HG02588 (cell line): ENCODE measurements at regions not wholly inside any gene's neighbourhood (a gene's known extent, or its start where the extent isn't known, plus 50 kb on each side); places are given as distances from the start of the nearest gene placed in this dataset.
"Not testable (repeated sequence)": the region's sequence is repeated elsewhere in the genome, so short reads cannot be mapped to it uniquely, and the experiment has no call there.

ENCODE experiments used
- ATAC-seq: cut with Tn5 transposase; IDR thresholded peaks from one replicate; pipeline ENCODE4 v1.9.1; 2021; ENCODE audit warnings: mild to moderate bottlenecking, moderate library complexity; ENCODE audit not compliant: unreplicated experiment

GRCh38 chr6:169145496-169145895 is 108.2 kb downstream of the THBS2 start:
- no peak for ATAC-seq

- no peak for ATAC-seq
Observed at GRCh38 chr6:169144356-169144755, 109.3 kb downstream of the THBS2 start.

GRCh38 chr6:169142538-169142844 is 111.2 kb downstream of the THBS2 start:
- ATAC-seq, result no peak

- ATAC-seq, result no peak
Observed at GRCh38 chr6:169141671-169142537, 111.7 kb downstream of the THBS2 start.

GRCh38 chr6:169140986-169141495 is 112.6 kb downstream of the THBS2 start:
- ATAC-seq, result no peak

- no peak for ATAC-seq
Observed at GRCh38 chr6:169139179-169139971, 114.3 kb downstream of the THBS2 start.

GRCh38 chr6:169132352-169132940 is 121.2 kb downstream of the THBS2 start:
- ATAC-seq, result no peak

GRCh38 chr6:169131390-169131789 is 122.3 kb downstream of the THBS2 start:
- ATAC-seq, result no peak

- no peak for ATAC-seq
Observed at GRCh38 chr6:169130113-169130512, 123.5 kb downstream of the THBS2 start.

GRCh38 chr6:169121013-169121412 is 132.6 kb downstream of the THBS2 start:
- no peak for ATAC-seq

GRCh38 chr6:169119669-169120068 is 134.0 kb downstream of the THBS2 start:
- ATAC-seq, result no peak

- no peak for ATAC-seq
Observed at GRCh38 chr6:169118346-169118830, 135.3 kb downstream of the THBS2 start.

- no peak for ATAC-seq
Observed at GRCh38 chr6:169117663-169118062, 136.0 kb downstream of the THBS2 start.

- no peak for ATAC-seq
Observed at GRCh38 chr6:169115632-169116031, 138.0 kb downstream of the THBS2 start.

- not testable (repeated sequence) for ATAC-seq
Observed at GRCh38 chr6:169114632-169115031, 139.0 kb downstream of the THBS2 start.

- ATAC-seq, result peak; percentile 49
Observed at GRCh38 chr6:169112483-169113320, 140.9 kb downstream of the THBS2 start.

GRCh38 chr6:169111203-169111602 is 142.4 kb downstream of the THBS2 start:
- no peak for ATAC-seq

- ATAC-seq, result no peak
Observed at GRCh38 chr6:169109411-169110220, 144.0 kb downstream of the THBS2 start.

- ATAC-seq, result no peak
Observed at GRCh38 chr6:169108753-169109152, 144.9 kb downstream of the THBS2 start.

GRCh38 chr6:169106176-169106575 is 147.5 kb downstream of the THBS2 start:
- ATAC-seq, result no peak
